ENCODE measurements at regions not wholly inside any gene's neighbourhood (a gene's known extent, or its start where the extent isn't known, plus 50 kb on each side); places are given as distances from the start of the nearest gene placed in this dataset.
A peak's percentile ranks its signal among the peaks of the same experiment; 100 is the strongest.

GRCh38 chr7:37545619-37546534 lies 97.2 kb upstream of the ELMO1 start:
- no peak overlapping the region for H3K27ac ChIP-seq
- no peak overlapping the region for H3K4me3 ChIP-seq
- H3K27me3 ChIP-seq: no peaks in the 10 kb centered on the region
- peak in 1 of 2 donors; percentile 15 for DNase-seq
- no peak for TF ChIP-seq EP300 (IDR thresholded peaks at IDR 0.05)
- no peak for TF ChIP-seq CTCF (IDR thresholded peaks at IDR 0.05)
- TF ChIP-seq POLR2AphosphoS5 (IDR thresholded peaks at IDR 0.05): no peak
- TF ChIP-seq POLR2A (IDR thresholded peaks at IDR 0.05): no peak
- no peaks in the 10 kb centered on the region for H3K4me1 ChIP-seq
- no peaks in the 10 kb centered on the region for H3K9me3 ChIP-seq
- WGBS, 5 donors: 75 to 89% (median 81%) methylated on average over 7 of the region's 7 CpGs
- intact Hi-C loops (cut with DNase I; ENCODE audit: low total_unique reads): no loop called here
- H3K36me3 ChIP-seq: no peaks in the 10 kb centered on the region

- Histone ChIP-seq H3K4me1 (no peaks in the 10 kb centered on the region), H3K36me3 (no peaks in the 10 kb centered on the region), H3K27ac (no peak overlapping the region), H3K9me3 (no peaks in the 10 kb centered on the region), H3K4me3 (no peak overlapping the region), H3K27me3 (no peaks in the 10 kb centered on the region)
- TF ChIP-seq EP300 (IDR thresholded peaks at IDR 0.05) (no peak), POLR2A (IDR thresholded peaks at IDR 0.05) (no peak), CTCF (IDR thresholded peaks at IDR 0.05) (no peak)
- intact Hi-C loops (cut with DNase I; ENCODE audit: low total_unique reads): no loop called here
- 70 to 84% (median 79%) methylated on average over 3 of the region's 3 CpGs for WGBS, 5 donors
- no peak for DNase-seq
Observed at GRCh38 chr7:37546677-37547076, 98.0 kb upstream of the ELMO1 start.

- no peak overlapping the region for H3K4me3 ChIP-seq
- no peaks in the 10 kb centered on the region for H3K4me1 ChIP-seq
- intact Hi-C loops (cut with DNase I; ENCODE audit: low total_unique reads): no loop called here
- H3K36me3 ChIP-seq: no peaks in the 10 kb centered on the region
- DNase-seq: no peak
- H3K27me3 ChIP-seq: no peaks in the 10 kb centered on the region
- WGBS, 5 donors: 57 to 71% (median 61%) methylated on average over 8 of the region's 8 CpGs
- H3K9me3 ChIP-seq: no peaks in the 10 kb centered on the region
- H3K27ac ChIP-seq: no peak overlapping the region
- TF ChIP-seq CTCF (IDR thresholded peaks at IDR 0.05) (no peak), POLR2A (IDR thresholded peaks at IDR 0.05) (no peak), EP300 (IDR thresholded peaks at IDR 0.05) (no peak), POLR2AphosphoS5 (IDR thresholded peaks at IDR 0.05) (no peak)
Observed at GRCh38 chr7:37549076-37549931, 100.6 kb upstream of the ELMO1 start.

GRCh38 chr7:37550426-37550825 lies 101.8 kb upstream of the ELMO1 start:
- peaks cover 0 to 4% (median 1%) of the 10 kb centered on the region in 4 donors for H3K9me3 ChIP-seq
- no peaks in the 10 kb centered on the region for H3K27me3 ChIP-seq
- WGBS, 5 donors: 39 to 61% (median 47%) methylated on average over 3 of the region's 3 CpGs
- no peaks in the 10 kb centered on the region for H3K4me1 ChIP-seq
- H3K27ac ChIP-seq: no peak overlapping the region
- TF ChIP-seq EP300 (IDR thresholded peaks at IDR 0.05): no peak
- TF ChIP-seq POLR2AphosphoS5 (IDR thresholded peaks at IDR 0.05): no peak
- no peak for TF ChIP-seq CTCF (IDR thresholded peaks at IDR 0.05)
- no peak for TF ChIP-seq POLR2A (IDR thresholded peaks at IDR 0.05)
- H3K36me3 ChIP-seq: no peaks in the 10 kb centered on the region
- H3K4me3 ChIP-seq: no peak overlapping the region
- no peak for DNase-seq
- intact Hi-C loops (cut with DNase I; ENCODE audit: low total_unique reads): no loop called here
